ENCODE measurements at regions not wholly inside any gene's neighbourhood (a gene's known extent, or its start where the extent isn't known, plus 50 kb on each side); places are given as distances from the start of the nearest gene placed in this dataset.

GRCh38 chr6:119444642-119445557 is 95.3 kb upstream of the MAN1A1 start:
- CTCF ChIA-PET = no interaction called here
- WGBS (ENCODE audit: low lambda C conversion rate) = 62% methylated on average over 4 of the region's 4 CpGs

More at GRCh38 chr6:119444642-119445557, 95.3 kb upstream of the MAN1A1 start:
- Histone ChIP-seq H3K4me3 (ENCODE audit: low read depth in 2 of 2, low read length in 1 of 2) (no peak overlapping the region), H3K9ac (no peak overlapping the region), H3K36me3 (replicated peaks in 1 of 2; ENCODE audit: control insufficient read depth in 1 of 2, insufficient read depth in 2 of 2, low read length in 1 of 2) (no peaks in the 10 kb centered on the region), H3K27me3 (ENCODE audit: insufficient read depth) (no peaks in the 10 kb centered on the region), H2AFZ (ENCODE audit: low read depth) (no peak overlapping the region), H3K9me3 (no peaks in the 10 kb centered on the region), H3F3A (replicated peaks; ENCODE audit: insufficient read depth) (peaks cover 4% of the 10 kb centered on the region), H3K4me1 (ENCODE audit: control insufficient read depth in 1 of 2, insufficient read depth in 2 of 2, low read depth in 1 of 2, low read length in 1 of 2) (peaks cover 0 to 18% of the 10 kb centered on the region in 2 experiments; a peak in 2 of 4 replicates), H3K9me2 (no peaks in the 10 kb centered on the region), H3K79me2 (ENCODE audit: insufficient read depth) (no peaks in the 10 kb centered on the region), H3K27ac (ENCODE audit: low read depth in 2 of 2, low read length in 1 of 2) (no peak overlapping the region), H4K20me1 (ENCODE audit: insufficient read depth) (no peaks in the 10 kb centered on the region), H3K4me2 (no peak overlapping the region)
- TF ChIP-seq NFIC (IDR thresholded peaks at IDR 0.05; ENCODE audit: borderline replicate concordance) (no peak), MEF2A (IDR thresholded peaks at IDR 0.05; ENCODE audit: borderline replicate concordance, low read depth) (no peak), TAF1 (IDR thresholded peaks at IDR 0.05; ENCODE audit: borderline replicate concordance, low read depth, low read length) (no peak), ELF1 (IDR thresholded peaks at IDR 0.05) (no peak), TEAD4 (IDR thresholded peaks at IDR 0.05; ENCODE audit: borderline replicate concordance, insufficient read depth) (no peak), FOSL2 (IDR thresholded peaks at IDR 0.05; ENCODE audit: borderline replicate concordance, low read depth) (no peak), RXRA (IDR thresholded peaks at IDR 0.05; ENCODE audit: borderline replicate concordance, low read depth) (no peak), JUND (IDR thresholded peaks at IDR 0.05) (no peak), GABPA (IDR thresholded peaks at IDR 0.05; ENCODE audit: low read depth) (no peak), TCF12 (IDR thresholded peaks at IDR 0.05) (no peak), SMC3 (IDR thresholded peaks at IDR 0.05; ENCODE audit: low read depth, low read length) (no peak), RCOR1 (IDR thresholded peaks at IDR 0.05; ENCODE audit: low read length) (no peak), NRF1 (IDR thresholded peaks at IDR 0.05; ENCODE audit: low read depth, low read length) (no peak), POLR2AphosphoS5 (IDR thresholded peaks at IDR 0.05; ENCODE audit: low read depth, low read length) (no peak)
- TF ChIP-seq, protein P1, sequence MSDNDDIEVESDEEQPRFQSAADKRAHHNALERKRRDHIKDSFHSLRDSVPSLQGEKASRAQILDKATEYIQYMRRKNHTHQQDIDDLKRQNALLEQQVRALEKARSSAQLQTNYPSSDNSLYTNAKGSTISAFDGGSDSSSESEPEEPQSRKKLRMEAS (IDR thresholded peaks at IDR 0.05; ENCODE audit: low read depth) = no peak
- TF ChIP-seq, protein P2, sequence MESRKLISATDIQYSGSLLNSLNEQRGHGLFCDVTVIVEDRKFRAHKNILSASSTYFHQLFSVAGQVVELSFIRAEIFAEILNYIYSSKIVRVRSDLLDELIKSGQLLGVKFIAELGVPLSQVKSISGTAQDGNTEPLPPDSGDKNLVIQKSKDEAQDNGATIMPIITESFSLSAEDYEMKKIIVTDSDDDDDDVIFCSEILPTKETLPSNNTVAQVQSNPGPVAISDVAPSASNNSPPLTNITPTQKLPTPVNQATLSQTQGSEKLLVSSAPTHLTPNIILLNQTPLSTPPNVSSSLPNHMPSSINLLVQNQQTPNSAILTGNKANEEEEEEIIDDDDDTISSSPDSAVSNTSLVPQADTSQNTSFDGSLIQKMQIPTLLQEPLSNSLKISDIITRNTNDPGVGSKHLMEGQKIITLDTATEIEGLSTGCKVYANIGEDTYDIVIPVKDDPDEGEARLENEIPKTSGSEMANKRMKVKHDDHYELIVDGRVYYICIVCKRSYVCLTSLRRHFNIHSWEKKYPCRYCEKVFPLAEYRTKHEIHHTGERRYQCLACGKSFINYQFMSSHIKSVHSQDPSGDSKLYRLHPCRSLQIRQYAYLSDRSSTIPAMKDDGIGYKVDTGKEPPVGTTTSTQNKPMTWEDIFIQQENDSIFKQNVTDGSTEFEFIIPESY (IDR thresholded peaks at IDR 0.05; ENCODE audit: borderline replicate concordance, low read depth) = no peak
- TF ChIP-seq, protein P3, sequence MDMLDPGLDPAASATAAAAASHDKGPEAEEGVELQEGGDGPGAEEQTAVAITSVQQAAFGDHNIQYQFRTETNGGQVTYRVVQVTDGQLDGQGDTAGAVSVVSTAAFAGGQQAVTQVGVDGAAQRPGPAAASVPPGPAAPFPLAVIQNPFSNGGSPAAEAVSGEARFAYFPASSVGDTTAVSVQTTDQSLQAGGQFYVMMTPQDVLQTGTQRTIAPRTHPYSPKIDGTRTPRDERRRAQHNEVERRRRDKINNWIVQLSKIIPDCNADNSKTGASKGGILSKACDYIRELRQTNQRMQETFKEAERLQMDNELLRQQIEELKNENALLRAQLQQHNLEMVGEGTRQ (IDR thresholded peaks at IDR 0.05; ENCODE audit: borderline replicate concordance, low read depth, low read length) = no peak
- TF ChIP-seq, protein P4, sequence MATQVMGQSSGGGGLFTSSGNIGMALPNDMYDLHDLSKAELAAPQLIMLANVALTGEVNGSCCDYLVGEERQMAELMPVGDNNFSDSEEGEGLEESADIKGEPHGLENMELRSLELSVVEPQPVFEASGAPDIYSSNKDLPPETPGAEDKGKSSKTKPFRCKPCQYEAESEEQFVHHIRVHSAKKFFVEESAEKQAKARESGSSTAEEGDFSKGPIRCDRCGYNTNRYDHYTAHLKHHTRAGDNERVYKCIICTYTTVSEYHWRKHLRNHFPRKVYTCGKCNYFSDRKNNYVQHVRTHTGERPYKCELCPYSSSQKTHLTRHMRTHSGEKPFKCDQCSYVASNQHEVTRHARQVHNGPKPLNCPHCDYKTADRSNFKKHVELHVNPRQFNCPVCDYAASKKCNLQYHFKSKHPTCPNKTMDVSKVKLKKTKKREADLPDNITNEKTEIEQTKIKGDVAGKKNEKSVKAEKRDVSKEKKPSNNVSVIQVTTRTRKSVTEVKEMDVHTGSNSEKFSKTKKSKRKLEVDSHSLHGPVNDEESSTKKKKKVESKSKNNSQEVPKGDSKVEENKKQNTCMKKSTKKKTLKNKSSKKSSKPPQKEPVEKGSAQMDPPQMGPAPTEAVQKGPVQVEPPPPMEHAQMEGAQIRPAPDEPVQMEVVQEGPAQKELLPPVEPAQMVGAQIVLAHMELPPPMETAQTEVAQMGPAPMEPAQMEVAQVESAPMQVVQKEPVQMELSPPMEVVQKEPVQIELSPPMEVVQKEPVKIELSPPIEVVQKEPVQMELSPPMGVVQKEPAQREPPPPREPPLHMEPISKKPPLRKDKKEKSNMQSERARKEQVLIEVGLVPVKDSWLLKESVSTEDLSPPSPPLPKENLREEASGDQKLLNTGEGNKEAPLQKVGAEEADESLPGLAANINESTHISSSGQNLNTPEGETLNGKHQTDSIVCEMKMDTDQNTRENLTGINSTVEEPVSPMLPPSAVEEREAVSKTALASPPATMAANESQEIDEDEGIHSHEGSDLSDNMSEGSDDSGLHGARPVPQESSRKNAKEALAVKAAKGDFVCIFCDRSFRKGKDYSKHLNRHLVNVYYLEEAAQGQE (IDR thresholded peaks at IDR 0.05; ENCODE audit: low read depth, low read length) = no peak
- TF ChIP-seq, protein P5, sequence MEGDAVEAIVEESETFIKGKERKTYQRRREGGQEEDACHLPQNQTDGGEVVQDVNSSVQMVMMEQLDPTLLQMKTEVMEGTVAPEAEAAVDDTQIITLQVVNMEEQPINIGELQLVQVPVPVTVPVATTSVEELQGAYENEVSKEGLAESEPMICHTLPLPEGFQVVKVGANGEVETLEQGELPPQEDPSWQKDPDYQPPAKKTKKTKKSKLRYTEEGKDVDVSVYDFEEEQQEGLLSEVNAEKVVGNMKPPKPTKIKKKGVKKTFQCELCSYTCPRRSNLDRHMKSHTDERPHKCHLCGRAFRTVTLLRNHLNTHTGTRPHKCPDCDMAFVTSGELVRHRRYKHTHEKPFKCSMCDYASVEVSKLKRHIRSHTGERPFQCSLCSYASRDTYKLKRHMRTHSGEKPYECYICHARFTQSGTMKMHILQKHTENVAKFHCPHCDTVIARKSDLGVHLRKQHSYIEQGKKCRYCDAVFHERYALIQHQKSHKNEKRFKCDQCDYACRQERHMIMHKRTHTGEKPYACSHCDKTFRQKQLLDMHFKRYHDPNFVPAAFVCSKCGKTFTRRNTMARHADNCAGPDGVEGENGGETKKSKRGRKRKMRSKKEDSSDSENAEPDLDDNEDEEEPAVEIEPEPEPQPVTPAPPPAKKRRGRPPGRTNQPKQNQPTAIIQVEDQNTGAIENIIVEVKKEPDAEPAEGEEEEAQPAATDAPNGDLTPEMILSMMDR (IDR thresholded peaks at IDR 0.05) = no peak
- TF ChIP-seq, protein P6, sequence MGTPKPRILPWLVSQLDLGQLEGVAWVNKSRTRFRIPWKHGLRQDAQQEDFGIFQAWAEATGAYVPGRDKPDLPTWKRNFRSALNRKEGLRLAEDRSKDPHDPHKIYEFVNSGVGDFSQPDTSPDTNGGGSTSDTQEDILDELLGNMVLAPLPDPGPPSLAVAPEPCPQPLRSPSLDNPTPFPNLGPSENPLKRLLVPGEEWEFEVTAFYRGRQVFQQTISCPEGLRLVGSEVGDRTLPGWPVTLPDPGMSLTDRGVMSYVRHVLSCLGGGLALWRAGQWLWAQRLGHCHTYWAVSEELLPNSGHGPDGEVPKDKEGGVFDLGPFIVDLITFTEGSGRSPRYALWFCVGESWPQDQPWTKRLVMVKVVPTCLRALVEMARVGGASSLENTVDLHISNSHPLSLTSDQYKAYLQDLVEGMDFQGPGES (IDR thresholded peaks at IDR 0.05; ENCODE audit: low read depth, low read length) = no peak
- DNase-seq = no peak
- POLR2A ChIA-PET = no interaction called here
